NCI-H446 treated with DMSO at 0.1 percent for 48 hours (cell line): ENCODE measurements at regions not wholly inside any gene's neighbourhood (a gene's known extent, or its start where the extent isn't known, plus 50 kb on each side); places are given as distances from the start of the nearest gene placed in this dataset.
"Not testable (repeated sequence)": the region's sequence is repeated elsewhere in the genome, so short reads cannot be mapped to it uniquely, and the experiment has no call there.

Experiments
- DNase-seq: peaks from one replicate; lab custom pipeline; 2025; lab: John Stamatoyannopoulos, UW

DNA sequence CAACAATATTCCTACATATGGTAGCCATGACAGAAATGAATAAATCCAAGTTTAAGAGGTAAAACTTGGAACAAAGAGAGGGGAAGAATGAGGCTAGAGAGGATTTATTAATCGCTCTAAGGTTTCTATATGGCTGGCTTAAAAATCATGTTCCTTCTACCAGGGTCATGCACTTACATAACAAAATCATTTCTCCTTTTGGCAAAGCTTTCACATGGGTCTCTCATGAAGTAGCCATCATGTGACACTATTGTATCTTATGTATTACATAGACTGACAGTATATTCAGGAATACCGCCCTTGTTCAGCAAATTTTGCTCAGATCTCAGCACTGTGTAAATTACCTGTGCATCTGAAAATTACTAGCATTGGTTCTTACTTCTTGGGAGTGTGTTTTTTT, 1554.5 kb upstream of the SLC39A10 start:
- no peak for DNase-seq

DNA sequence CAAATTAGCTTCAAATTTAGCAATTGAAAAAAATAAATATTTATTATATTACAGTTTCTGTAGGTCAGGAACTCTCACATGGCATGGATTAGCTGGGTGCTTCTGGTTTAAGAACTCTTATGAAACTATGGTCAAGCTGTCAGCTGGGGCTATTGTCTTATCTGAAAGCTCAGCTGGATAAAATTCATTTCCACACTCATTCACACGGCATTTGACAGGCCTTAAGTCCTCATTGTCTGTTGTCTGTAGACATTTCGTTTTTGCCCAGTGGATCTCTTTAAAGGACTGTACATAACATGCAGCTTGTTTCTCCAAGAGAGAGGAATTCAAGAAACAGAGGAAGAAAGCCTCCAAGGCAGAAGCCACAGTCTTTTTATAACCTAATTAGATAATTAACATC, 1556.8 kb upstream of the SLC39A10 start:
- no peak for DNase-seq

DNA sequence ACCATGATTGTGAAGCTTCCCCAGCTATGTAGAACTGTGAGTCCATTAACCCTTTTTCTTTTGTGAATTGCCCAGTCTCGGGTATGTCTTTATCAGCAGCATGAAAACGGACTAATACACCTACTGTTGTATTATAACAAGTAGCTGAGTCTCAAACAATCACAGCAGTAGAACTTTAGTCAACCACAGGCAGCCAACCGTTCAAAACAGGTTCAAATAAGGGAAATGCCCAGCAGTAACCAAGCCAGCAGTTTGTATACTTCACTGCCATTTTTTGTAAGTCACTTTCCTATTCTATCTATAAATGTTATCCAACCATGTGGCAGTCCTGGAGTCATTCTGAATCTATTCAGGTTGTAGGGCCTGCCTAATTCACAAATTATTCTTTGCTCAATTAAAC, 1560.6 kb upstream of the SLC39A10 start:
- no peak for DNase-seq

DNA sequence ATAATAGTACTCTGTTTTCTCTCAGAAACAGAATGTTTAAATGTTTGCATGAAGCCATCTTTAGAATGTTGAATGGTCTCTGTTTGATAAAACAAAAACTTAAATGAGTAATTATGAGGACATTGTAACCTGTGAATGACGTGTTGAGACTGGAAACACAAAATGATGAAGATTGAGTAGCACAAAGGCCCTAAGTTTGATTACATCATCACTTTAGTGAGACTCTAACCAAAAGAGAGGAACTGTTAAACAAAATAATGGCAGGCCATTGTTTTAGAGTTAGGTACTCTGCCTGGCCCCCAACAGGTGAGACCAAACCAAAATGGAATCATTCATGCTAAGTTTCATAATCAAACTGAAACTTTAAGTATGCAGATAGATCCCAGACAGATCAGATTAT, 1561.7 kb upstream of the SLC39A10 start:
- DNase-seq = no peak

DNA sequence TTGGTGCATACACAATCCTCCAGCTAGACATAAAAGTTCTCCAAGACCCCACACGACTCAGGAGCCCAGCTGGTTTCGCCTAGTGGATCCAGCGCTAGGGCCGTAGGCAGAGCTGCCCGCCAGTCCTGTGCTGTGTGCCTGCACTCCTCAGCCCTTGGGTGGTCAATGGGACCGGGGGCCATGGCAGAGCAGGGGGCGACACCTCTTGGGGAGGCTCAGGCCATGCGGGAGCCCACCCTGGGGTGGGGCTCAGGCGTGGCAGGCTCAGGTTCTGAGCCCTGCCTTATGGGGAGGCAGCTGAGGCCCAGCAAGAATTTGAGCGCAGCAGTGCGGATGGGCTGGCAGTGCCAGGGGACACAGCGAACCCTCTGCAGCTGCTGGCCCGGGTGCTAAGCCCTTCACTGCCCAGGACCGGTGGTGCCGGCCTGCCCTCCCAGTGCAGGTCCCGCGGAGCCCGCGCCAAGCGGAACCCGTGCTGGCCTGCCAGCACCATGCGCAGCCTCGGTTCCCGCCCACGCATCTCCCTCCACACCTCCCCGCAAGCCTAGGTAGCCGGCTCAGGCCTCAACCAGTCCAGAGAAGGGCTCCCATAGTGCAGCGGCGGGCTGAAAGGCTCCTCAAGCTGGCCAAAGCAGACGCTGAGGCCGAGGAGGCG, 1566.6 kb upstream of the SLC39A10 start:
- DNase-seq = no peak

DNA sequence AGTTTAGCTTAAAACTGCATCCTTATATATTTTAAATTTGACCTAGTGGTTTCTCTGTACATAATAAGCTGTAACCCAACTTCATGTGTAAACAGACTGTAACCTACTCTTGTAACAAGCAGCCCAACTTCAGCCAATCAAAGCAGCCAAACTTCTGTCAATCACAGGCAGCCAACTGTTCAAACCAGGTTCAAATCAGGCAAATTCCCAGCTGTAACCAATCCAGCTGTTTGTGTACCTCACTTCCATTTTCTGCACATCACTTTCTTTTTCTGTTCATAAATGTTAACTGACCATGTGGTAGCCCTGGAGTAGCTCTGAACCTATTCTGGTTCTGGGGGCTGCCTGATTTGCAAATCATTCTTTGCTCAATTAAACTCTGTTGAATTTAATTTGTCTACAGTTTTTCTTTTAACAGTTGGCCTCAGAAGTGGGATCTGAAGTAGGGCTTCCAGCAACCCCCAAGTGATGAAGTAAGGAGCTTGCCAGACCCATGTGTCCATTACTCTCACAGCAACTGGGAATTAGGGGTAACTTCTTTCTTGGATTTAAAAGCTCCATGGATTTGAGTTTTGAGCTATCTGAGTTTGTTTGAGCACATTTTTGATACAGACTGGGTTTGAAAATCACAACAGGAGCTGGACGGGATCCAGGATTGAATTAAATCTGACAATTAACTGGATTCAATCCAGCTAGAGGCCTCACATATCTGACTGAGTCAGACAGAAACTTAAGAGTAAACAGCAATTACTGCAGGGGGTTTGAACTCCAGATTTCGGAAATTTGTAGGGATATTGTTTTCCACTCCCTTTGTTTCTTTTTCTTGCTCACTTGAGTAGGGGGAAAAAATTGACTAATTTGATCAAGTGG, 1569.7 kb upstream of the SLC39A10 start:
- peak; percentile 98 for DNase-seq

DNA sequence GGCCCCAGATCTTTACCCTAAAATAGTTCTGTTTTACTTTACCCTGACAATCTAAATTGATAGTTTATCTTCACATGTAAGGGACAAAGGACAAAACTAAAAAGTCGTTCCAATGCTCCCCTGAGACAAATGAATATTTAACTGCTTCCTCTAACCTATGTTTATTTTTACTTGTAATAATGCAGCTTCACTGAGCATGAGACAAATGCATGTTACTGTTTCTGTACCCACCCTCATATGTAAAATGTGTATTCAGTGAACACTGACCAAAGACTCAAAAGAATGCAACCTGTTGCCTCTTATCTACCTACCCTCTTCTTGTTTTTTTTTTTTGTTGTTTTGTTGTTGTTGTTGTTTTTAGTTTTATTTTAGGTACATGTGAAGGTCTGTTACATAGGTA, 1570.9 kb upstream of the SLC39A10 start:
- DNase-seq = no peak

DNA sequence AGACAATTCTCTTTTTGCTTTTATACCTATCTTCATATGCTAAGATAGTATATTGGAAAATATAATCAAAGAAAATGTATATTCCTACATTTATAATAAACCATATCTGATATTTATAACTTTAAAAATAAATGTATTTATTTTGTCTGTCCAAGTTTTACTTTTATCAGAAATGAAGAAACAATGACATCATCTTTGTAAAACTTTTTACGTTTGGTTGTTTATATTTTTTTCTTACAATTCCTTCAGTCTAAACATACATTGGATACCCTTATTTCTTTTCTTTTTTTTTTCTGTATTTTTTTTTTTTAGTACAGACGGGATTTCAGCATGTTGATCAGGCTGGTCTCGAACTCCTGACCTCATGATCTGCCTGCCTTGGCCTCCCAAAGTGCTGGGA, 1577.0 kb upstream of the SLC39A10 start:
- no peak for DNase-seq

DNA sequence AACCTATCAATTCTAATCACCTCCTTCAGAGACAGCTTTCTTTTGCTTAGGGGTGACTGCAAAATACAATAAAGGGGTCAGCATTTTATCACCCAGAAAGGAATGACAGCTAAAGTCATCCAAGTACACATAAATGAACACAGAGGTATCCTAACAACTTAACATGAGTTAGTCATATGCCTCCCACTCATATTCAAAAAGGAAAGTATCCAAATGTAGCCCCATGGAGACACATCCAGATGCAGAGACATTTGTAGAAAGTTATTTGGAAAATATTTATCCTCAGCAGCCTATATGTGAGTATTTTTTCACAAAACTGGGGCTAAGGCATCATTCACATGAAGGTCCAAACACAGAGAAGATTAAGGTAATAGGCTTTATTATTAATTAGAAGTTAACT, 1579.7 kb upstream of the SLC39A10 start:
- no peak for DNase-seq

DNA sequence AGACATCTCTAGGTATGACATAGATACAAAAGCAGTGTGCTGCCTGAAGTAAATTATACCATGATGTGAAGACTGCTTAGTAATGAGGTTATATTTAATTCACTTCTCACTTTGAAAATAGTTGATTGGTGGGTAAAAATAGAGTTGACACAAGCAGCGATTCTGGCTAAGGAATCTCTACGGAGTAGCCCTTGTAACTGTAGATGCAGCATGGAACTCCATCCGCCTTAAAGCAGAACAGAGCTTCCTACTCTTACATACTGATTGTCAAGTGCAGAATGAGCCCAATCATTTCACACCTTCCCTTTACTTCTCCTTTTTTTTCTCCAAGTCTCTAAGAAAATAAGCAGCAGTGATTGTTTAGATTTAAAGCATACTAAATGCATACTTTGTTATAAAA, 1594.6 kb upstream of the SLC39A10 start:
- no peak for DNase-seq

DNA sequence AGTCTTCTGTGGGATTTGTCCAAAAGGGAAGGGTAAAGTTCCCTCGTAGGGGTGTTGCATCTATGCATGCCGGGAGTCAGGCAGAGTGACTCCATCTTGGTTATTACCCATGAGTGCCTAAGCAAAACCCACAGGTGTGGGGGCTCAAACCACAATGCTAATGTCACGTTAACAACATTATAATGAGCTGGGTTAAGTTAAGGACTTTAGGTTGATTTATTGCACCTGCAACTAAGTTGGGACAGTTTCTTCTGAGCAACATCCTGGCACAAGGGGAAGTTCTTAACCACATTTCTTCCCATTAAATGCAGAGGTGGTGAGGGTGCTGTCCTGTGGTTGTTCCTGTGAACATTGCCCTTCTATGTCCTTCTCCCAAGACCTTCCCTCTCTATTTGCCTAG, 1596.8 kb upstream of the SLC39A10 start:
- no peak for DNase-seq

DNA sequence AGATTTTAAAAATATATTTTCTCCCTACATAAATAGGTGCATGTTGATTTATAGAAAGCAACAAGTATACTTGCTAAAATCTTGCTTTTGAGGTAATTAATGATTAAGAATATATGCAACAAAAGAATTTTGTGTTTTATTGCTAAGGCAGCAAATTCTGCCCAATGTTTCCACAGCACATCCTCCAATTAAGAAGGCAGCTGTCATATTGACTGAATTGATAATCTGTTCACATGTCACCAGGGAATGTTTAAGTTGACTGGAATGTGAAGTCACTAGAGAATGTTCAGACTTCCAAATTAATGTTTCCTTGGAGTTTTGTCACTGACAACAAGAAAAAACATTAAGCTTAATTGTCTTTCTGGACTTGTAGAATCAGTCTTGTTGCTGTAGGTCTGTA, 1602.7 kb upstream of the SLC39A10 start:
- DNase-seq = no peak

DNA sequence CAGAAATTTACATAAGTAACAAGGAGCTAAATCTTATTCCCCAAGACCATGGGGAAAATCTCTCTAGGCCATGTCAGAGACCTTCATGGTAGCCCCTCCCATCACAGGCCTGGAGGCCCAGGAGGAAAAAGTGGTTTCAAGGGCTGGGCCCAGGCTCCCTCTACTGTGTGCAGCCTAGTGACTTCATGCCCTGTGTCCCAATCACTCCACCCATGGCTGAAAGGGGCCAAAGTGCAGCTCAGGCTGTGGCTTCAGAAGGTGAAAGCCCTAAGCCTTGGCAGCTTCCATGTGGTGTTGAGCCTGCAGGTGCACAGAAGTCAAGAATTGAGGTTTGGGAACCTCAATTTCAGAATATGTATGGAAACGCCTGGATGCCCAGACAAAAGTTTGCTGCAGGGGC, 1612.7 kb upstream of the SLC39A10 start:
- no peak for DNase-seq

DNA sequence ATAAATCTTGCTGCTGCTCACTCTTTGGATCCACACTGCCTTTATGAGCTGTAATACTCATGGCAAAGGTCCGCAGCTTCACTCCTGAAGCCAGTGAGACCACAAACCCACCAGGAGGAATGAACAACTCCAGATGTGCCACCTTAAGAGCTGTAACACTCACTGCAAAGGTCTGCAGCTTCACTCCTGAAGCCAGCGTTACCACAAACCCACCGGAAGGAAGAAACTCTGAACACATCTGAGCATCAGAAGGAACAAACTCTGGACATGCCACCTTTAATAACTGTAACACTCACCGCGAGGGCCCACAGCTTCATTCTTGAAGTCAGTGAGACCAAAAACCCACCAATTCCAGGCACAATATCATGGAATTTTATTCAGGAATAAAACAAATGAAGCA, 1635.9 kb upstream of the SLC39A10 start:
- not testable (repeated sequence) for DNase-seq

DNA sequence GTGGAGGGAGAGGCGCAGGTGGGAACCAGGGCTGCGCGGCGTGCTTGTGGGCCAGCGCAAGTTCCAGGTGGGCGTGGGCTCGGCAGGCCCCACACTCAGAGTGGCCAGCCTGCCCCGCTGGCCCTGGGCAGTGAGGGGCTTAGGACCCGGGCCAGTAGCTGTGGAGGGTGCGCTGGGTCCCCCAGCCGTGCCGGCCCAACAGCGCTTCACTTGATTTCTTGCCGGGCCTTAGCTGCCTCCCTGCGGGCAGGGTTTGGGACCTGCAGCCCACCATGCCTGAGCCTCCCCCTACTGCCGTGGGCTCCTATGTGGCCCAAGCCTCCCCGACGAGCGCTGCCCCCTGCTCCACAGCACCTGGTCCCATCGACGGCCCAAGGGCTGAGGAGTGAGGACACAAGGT, 1636.9 kb upstream of the SLC39A10 start:
- no peak for DNase-seq

DNA sequence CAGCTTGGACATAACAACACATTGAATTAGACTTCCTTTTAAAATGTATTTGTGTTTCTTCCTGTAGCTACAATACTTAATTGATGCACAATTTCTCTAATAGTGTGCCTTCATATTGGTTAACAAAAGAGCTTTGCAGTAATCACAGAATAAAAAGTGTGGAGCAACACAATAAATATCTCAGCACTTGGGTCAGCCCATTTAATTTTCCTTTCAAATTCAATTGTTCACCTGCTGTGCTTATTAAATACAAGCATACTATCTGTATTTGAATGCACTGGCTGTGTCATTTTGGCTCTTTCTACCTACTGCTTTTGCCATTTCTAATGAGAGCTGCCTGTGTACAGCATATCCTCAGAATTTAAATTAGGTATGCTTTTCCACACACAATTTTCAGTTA, 1641.3 kb upstream of the SLC39A10 start:
- peak; percentile 2 for DNase-seq

DNA sequence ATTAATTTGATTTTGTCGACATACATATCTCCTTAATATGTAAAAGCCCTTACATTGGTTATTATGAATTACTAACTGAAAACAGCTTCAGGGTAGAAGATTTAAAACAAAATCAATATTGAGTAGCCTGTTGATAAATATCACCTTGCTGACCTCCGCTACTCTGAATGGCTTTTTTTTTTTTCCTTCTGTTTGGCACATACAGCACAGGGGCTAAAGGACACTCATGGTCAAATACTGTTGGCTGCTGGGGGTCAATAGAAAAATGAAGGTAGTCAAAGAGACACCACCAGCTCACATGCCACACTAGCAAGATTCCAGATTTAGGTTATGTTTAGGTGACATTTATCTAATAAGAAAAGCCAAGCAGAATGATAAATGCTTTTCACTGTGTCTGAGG, 1642.4 kb upstream of the SLC39A10 start:
- no peak for DNase-seq

DNA sequence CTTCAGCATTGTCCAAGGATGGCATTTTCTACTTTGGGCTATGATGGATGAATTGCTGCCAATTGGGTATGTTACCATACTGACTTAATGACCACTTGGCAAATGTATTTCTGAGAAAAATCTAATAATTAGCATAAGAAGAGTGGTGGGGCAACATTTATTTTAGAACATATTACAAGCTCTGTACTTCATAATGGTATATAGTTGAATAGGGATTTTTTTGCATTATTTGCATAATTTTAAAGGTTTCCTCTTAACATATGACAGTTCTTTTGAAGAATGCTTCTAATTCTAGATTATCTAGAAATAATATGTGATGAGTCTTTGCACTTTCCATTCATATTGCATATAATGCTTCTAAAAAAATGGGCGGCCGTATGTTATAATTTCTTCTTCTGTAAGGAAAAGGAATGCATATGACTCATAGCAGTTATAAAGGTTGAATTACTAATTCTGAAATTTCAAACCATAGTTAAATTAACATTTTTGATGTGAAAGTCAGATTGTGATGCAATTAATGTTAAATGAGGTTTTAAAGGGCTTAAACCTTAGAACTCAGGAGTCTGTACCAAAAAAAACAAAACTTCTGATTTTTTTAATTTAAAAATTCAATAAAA, 1652.3 kb upstream of the SLC39A10 start:
- DNase-seq = no peak

DNA sequence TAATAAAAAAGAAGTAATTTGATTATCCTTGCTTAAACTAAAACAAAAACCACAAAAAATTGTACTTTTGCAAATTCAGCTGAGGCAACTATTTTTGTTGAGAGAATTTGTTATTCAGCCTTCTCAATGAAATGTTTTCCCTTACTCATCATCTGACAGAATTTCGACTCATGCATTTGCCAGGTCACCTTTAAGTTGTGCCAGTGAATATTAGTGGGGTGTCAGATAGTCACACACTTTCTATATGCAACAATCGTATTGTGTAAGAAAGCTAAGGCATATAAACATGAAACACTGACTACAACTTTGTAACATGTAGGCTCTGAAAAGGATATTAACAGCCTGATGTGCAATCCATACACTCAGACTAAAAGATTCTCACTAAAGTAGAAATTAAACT, 1653.1 kb upstream of the SLC39A10 start:
- no peak for DNase-seq

DNA sequence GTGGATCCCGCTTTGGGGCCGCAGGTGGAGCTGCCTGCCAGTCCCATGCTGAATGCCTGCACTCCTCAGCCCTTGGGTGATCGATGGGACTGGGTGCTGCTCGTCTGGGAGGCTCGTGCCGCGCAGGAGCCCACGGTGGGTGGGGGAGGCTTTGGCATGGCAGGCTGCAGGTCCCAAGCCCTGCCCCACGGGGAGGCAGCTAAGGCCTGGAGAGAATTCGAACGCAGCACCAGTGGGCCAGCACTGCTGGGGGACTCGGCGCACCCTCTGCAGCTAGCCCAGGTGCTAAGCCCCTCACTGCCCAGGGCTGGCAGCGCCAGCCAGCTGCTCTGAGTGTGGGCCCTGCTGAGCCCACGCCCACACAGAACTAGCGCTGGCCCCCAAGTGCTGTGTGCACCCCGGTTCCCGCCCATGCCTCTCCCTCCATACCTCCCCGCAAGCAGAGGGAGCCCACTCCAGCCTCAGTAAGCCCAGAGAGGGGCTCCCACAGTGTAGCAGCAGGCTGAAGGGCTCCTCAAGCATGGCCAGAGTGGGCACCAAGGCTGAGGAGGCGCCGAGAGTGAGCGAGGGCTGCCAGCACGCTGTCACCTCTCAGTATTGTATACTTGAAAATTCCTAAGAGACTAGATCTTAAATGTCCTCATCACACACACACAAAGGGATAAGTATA, 1654.2 kb upstream of the SLC39A10 start:
- no peak for DNase-seq

DNA sequence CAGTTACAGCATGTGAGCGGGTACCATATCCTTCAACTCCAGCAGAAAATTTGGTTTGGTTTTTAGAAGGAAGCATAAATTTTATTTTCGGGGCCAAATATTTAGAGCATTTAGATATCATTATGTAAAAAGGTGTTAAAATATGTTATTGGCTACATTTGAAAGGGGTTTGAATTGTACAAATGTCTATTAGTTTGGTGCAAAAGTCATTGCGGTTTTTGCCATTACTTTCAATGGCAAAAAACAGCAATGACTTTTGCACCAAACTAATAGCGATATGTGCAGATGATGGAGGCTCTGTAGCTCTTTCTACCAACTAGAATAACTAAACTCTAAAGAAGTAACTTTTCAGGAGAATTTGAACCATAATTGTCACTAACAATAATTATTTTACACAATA, 1666.2 kb upstream of the SLC39A10 start:
- no peak for DNase-seq

DNA sequence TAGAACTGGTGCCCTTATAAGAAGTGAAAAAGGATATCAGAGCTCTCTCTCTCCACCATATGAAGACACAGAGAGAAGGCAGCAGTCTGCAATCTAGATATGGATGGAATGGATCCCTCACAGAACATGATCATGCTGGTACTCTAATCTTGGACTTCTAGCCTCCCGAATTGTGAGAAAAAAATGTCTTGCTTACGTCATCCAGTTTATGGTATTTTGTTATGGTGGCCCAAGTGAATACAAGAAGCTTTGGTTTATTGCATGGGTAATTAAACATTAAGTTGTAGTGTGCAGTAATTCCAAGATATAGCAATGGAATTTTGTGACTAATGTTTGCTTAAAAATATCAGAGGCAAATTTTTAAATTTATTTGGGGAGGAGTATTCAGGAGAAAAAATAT, 1667.4 kb upstream of the SLC39A10 start:
- no peak for DNase-seq

DNA sequence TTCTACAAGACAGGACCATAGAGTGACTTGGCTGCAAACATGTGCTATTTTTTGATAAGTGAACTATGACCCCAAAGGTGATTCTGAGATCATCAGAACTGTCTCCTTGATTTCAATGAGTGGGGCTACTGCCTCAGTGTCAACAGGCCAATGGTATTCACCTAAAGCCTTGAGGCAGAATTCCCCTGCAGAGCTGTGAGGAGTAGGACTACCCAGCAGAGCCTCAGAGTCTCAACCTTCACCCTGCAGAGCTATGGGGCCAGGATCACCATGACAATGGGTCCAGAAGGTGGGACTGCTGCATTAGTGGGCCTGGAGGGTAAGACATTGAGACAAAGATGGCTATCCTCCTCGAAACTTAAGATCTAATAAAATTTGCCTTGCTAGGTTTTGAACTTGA, 1668.2 kb upstream of the SLC39A10 start:
- DNase-seq = no peak
